Thyroid gland (tissue), 4 donors: ENCODE measurements at regions not wholly inside any gene's neighbourhood (a gene's known extent, or its start where the extent isn't known, plus 50 kb on each side); places are given as distances from the start of the nearest gene placed in this dataset.

Experiments used
- POLR2A ChIP-seq, 2 donors: fragments of 450-650 bp; IDR thresholded peaks; one replicate each; pipeline ENCODE4 v1.6.1; 2017; ENCODE audit warnings: antibody characterized with exemption in 2 of 2, mild to moderate bottlenecking in 2 of 2, moderate library complexity in 1 of 2
- TF ChIP-seq, protein P1 (sequence below), 6 experiments: fragments of 200-600 bp in 3 of 6; fragments of 450-650 bp in 3 of 6; sonication (generic) in 3 of 6; IDR thresholded peaks; one replicate each; pipeline ENCODE4 v1.5.1; 2016 to 2019; ENCODE audit warnings: antibody characterized with exemption in 6 of 6, mild to moderate bottlenecking in 2 of 6, inconsistent platforms in 1 of 6, moderate library complexity in 1 of 6

DNA sequence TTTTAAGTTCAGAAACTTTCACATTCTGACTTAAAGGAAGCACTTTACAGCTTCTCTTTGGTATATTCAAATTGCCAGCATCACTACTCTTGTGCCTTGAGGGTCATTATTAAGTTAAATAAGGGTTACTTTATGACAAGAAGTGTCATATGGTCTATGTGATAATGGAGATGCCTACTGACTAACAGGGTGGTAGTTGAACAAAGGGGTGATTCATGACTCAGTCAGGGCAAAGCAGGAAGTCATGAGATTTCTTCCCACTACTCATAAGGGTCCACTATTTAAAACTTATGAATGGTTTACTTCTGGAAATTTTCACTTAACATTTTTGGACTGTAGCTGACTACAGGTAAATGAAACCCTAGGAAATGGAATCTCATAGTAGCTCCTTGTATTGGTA is 938.3 kb upstream of the PTPRD start:
- TF ChIP-seq, protein P1, sequence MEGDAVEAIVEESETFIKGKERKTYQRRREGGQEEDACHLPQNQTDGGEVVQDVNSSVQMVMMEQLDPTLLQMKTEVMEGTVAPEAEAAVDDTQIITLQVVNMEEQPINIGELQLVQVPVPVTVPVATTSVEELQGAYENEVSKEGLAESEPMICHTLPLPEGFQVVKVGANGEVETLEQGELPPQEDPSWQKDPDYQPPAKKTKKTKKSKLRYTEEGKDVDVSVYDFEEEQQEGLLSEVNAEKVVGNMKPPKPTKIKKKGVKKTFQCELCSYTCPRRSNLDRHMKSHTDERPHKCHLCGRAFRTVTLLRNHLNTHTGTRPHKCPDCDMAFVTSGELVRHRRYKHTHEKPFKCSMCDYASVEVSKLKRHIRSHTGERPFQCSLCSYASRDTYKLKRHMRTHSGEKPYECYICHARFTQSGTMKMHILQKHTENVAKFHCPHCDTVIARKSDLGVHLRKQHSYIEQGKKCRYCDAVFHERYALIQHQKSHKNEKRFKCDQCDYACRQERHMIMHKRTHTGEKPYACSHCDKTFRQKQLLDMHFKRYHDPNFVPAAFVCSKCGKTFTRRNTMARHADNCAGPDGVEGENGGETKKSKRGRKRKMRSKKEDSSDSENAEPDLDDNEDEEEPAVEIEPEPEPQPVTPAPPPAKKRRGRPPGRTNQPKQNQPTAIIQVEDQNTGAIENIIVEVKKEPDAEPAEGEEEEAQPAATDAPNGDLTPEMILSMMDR (IDR thresholded peaks at IDR 0.05): no peak
- no peak for TF ChIP-seq POLR2A (IDR thresholded peaks at IDR 0.05)
